COR-L47 (cell line): ENCODE measurements at regions not wholly inside any gene's neighbourhood (a gene's known extent, or its start where the extent isn't known, plus 50 kb on each side); places are given as distances from the start of the nearest gene placed in this dataset.

Experiments used
- DNase-seq: peaks from one replicate; lab custom pipeline; 2025; lab: John Stamatoyannopoulos, UW

DNA sequence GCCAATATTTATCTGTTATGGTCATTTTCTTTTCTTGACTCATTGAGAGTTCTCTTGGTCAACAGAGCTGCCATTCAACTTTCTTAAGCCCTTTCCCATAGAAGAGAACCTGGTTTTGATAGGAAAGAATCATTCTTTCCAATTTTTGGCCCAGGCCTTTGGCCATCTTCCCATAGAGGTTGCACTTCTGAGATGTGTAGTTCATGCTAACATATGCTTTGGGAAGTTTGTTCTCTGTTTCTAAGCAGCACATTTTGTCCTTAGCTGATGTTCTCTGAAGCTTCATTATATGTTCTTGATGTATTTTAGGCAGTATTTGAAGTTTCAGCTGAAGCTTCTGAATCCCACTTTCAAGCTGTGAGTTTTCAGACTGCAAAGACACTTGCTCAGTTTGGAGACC is 161.1 kb downstream of the VEGFC start:
- no peak for DNase-seq
